ENCODE measurements at regions not wholly inside any gene's neighbourhood (a gene's known extent, or its start where the extent isn't known, plus 50 kb on each side); places are given as distances from the start of the nearest gene placed in this dataset.

DNA sequence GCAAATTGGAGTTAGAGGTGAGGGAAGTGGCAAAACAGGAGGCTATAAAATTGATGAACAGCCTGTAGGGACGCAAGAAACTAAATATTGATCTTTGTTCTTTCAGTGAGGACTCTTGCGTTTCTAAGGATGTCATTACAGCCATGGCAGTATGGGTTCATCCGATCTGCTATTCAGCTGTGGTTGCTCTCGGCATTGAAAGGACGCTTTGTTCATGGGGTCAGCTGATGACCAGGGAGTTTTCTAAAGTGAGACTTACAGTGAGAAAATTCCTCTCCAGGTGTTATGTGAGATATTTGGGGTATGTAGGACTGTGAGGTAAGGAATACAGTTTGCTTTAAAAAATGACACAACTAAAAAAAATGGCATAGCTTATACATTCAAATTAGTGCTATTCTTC is 52.7 kb upstream of the PELI1 start:
- no peaks in the 10 kb centered on the region for H3K9me3 ChIP-seq
- no peak overlapping the region for H3K4me3 ChIP-seq
- DNase-seq, result no peak
- H3K27me3 ChIP-seq, result no peaks in the 10 kb centered on the region; the same call in 1 of the 2 replicates
- no peaks in the 10 kb centered on the region for H3K36me3 ChIP-seq

DNA sequence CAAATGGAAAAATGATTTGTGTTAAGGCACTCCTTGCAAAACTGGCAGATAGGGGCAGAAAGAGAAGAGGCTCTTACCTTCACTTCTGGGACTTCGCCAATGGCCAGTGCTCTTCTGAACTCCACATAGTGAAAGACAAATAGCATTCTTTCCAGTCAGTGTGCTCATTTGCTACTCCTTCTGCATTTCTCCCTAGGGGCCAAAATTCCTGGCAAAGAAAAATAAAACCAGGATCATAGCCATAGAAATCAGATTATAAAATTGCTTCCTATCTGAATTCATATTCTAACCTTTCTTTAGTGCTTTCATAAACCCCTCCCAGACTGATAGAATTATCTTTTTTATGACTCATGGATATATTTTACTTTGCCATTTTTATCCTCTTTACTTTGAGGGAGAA is 56.9 kb upstream of the PELI1 start:
- Histone ChIP-seq H3K4me3 (no peak overlapping the region), H3K9me3 (no peaks in the 10 kb centered on the region), H3K27me3 (no peaks in the 10 kb centered on the region; the same call in 1 of the 2 replicates), H3K36me3 (no peaks in the 10 kb centered on the region)
- DNase-seq, result no peak

GRCh38 chr2:64202206-64202845 is 58.1 kb upstream of the PELI1 start:
- Histone ChIP-seq H3K9me3 (no peaks in the 10 kb centered on the region), H3K4me3 (no peak overlapping the region), H3K36me3 (no peaks in the 10 kb centered on the region), H3K27me3 (no peaks in the 10 kb centered on the region)
- DNase-seq, result no peak

- H3K27me3 ChIP-seq, result no peaks in the 10 kb centered on the region
- no peak overlapping the region for H3K4me3 ChIP-seq
- no peak for DNase-seq
- H3K36me3 ChIP-seq, result no peaks in the 10 kb centered on the region
- H3K9me3 ChIP-seq, result no peaks in the 10 kb centered on the region
These were observed 59.1 kb upstream of the PELI1 start for GRCh38 chr2:64203131-64203857.

GRCh38 chr2:64203858-64204632 is 59.8 kb upstream of the PELI1 start:
- Histone ChIP-seq H3K27me3 (no peaks in the 10 kb centered on the region), H3K9me3 (no peaks in the 10 kb centered on the region), H3K36me3 (no peaks in the 10 kb centered on the region), H3K4me3 (no peak overlapping the region)
- no peak for DNase-seq

GRCh38 chr2:64204703-64205102 is 60.5 kb upstream of the PELI1 start:
- Histone ChIP-seq H3K4me3 (no peak overlapping the region), H3K9me3 (no peaks in the 10 kb centered on the region), H3K36me3 (no peaks in the 10 kb centered on the region), H3K27me3 (no peaks in the 10 kb centered on the region)
- no peak for DNase-seq

DNA sequence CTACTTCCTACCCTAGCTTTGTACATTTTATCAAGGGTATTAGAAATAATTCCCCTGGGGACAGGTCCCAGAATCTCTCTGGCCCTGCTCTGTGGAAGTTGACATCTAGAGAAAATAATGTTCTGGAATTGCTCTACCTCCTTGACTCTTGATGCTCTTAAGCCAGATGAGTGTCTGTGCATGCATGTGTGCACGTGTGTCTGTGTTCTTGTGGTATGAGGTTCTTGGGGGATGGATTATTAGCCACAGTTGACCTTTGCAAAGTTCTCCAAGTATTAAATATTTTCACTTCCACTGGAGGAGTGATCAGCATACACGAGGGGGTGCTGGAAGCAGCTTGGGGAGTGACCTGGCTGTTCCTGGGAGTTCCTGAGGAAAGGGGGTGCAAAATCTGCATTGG is 61.2 kb upstream of the PELI1 start:
- no peak for DNase-seq
- Histone ChIP-seq H3K27me3 (no peaks in the 10 kb centered on the region), H3K36me3 (no peaks in the 10 kb centered on the region), H3K9me3 (no peaks in the 10 kb centered on the region), H3K4me3 (no peak overlapping the region)

DNA sequence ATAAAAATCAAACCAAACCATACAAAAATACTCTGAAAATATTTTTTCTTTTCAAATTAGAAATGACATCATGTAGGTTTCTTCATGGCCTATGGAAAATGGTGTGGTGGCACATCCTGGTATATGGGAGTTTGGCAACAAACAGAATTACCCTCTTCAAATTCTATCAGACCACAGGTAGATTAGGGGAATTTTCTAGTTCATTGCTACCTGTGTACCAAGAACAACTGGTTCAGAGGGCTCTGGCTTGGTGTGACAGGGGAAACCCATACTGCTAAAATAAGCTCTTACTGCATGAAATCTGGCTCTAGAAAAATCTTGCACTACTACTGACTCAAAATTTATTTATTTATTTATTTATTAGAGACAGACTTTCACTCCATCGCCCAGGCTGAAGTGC is 63.4 kb upstream of the PELI1 start:
- no peaks in the 10 kb centered on the region for H3K36me3 ChIP-seq
- DNase-seq, result no peak
- H3K27me3 ChIP-seq, result no peaks in the 10 kb centered on the region
- H3K4me3 ChIP-seq, result no peak overlapping the region
- H3K9me3 ChIP-seq, result no peaks in the 10 kb centered on the region

DNA sequence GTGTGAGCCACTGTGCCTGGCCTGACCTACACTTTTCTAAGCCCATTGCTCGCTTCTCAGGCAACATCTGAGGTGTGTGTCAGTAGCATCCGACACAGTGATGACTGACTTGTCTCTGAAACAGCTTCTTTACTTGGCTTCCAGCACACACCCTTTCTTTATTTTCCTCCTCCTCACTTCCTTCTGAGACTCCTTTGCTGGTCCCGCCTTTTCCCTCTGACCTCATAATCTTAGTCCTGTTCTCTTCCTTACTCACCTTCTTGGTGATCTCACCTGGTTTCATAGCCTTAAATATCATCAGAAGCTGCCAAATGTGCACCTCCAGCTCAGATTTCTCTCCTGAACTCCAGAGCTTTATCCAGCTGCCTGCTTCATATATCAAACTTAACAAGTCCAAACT is 66.6 kb upstream of the PELI1 start:
- H3K27me3 ChIP-seq, result no peaks in the 10 kb centered on the region
- no peaks in the 10 kb centered on the region for H3K9me3 ChIP-seq
- DNase-seq, result no peak
- no peaks in the 10 kb centered on the region for H3K36me3 ChIP-seq
- no peak overlapping the region for H3K4me3 ChIP-seq

DNA sequence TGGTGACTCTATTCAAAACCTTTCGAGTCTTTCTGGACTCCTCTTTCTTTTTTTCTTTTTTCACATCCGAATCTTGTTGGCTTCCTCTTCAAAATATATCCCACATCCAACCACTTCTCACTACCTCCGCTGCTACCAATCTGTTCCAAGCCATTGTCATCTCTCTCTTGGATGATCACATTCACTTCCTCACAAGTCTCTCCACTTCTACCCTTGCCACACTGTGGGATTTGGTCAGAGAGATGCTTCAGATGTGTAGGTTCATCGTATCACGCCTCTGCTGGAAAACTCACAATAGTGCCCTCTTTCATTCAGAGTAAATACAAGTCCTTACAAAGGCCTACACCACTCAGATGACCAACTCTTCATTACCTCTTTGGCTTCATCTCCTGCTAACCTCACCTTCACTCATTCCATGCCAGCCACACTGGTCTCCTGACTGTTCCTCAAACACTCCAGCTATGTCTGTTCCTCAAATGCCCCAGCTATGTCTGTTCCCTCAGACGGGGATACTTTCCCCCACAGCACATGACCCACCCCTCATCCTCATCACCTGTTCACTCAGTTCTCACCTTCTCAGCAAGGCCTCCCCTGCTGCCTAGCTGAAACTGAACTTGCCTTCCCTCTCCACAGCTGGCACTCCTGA is 67.2 kb upstream of the PELI1 start:
- no peaks in the 10 kb centered on the region for H3K9me3 ChIP-seq
- no peak for DNase-seq
- no peaks in the 10 kb centered on the region for H3K36me3 ChIP-seq
- no peak overlapping the region for H3K4me3 ChIP-seq
- H3K27me3 ChIP-seq, result no peaks in the 10 kb centered on the region

DNA sequence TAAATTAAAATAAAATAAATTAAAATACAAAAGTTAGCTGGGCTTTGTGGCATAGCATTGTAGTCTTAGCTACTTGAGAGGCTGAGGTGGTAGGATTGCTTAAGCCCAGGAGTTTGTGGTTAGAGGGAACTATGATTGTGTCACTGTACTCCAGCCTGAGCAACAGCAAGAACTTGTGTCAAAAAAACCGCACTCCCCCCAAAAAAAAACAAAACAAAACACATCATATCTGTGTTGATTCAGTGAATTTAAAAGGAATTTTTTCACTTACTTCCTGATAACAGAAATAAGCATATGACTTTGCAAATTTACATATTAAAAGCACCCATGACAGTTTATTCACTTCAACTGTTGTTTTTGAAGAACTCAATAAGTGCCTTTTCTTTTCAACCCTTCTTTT is 68.1 kb upstream of the PELI1 start:
- H3K36me3 ChIP-seq, result no peaks in the 10 kb centered on the region
- no peaks in the 10 kb centered on the region for H3K9me3 ChIP-seq
- H3K4me3 ChIP-seq, result no peak overlapping the region
- DNase-seq, result no peak
- H3K27me3 ChIP-seq, result no peaks in the 10 kb centered on the region

- Histone ChIP-seq H3K27me3 (no peaks in the 10 kb centered on the region), H3K36me3 (no peaks in the 10 kb centered on the region), H3K4me3 (no peak overlapping the region), H3K9me3 (no peaks in the 10 kb centered on the region)
- DNase-seq, result no peak
These were observed 68.6 kb upstream of the PELI1 start for GRCh38 chr2:64212801-64213321.

DNA sequence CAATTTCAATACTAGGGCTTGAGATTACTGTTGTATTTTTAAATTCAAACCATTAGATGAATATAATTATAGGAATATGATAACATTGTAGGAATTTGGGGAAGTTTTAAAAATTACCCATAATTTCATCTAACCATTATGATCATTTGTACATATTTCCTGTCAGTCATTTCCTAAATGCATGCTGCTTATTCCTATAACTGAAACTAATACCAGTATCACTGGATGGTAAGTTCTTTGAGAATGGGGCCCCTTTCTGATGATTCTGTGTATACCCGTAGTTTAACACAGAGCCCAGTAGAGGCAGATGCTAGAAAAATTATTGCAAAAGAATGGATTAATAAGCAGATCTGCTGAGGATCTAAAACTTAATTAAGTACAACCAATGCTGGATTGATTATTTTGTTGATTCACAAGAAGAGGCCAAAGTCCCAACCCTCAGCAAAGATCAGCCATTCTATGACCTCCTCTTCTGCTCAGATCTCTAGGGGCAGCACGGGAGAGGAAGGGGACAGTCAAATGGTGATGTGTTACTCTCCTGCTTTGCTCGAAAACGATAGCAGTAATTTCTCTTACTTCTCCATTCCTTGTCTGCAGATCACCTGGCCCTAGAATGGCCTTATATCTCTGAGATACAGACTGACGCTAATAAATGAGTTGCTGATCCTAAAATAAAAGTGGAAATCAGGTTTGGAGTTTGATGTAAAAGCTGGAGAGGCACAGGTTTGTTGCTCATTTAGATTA is 69.5 kb upstream of the PELI1 start:
- no peak for DNase-seq
- no peak overlapping the region for H3K4me3 ChIP-seq
- H3K27me3 ChIP-seq, result no peaks in the 10 kb centered on the region
- H3K36me3 ChIP-seq, result no peaks in the 10 kb centered on the region
- no peaks in the 10 kb centered on the region for H3K9me3 ChIP-seq

- H3K4me3 ChIP-seq, result no peak overlapping the region
- DNase-seq, result no peak
- H3K9me3 ChIP-seq, result no peaks in the 10 kb centered on the region
- no peaks in the 10 kb centered on the region for H3K36me3 ChIP-seq
- H3K27me3 ChIP-seq, result no peaks in the 10 kb centered on the region
These were observed 70.3 kb upstream of the PELI1 start for GRCh38 chr2:64214281-64215115.

DNA sequence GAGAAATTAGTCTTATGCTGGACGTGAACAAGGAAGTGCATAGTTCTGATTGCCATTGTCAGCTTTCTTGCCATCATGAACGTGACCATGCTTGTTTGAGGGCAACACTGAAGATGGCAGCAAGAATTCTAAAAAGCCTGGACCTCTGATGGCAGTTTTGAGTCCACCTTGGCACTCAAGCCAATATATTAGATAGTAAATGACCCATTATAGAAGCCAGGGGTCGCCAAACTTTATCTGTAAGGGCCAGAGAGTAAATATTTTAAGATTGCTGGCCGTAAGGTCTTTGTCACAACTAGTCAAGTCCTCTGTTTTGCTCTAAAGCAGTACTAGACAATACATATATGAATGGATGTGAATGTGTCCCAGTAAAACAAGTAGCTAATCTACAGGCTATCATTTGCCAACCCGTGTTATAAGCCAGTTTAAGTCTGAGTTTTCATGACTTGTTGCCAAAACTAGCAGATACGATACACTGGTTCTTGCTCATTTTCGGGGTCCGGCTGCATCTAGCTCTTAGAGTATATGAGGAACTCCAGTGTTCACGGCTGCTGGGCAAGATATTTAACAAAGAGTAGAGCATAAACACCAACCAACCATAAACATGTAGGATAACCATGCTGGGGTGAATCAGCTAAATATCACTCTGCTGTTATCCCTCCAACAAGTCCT is 73.1 kb upstream of the PELI1 start:
- no peaks in the 10 kb centered on the region for H3K9me3 ChIP-seq
- peaks cover 10% of the 10 kb centered on the region for H3K27me3 ChIP-seq
- no peak overlapping the region for H3K4me3 ChIP-seq
- no peak for DNase-seq
- H3K36me3 ChIP-seq, result no peaks in the 10 kb centered on the region

Data from MG63 (cell line).